BE2C (cell line): ENCODE measurements at regions not wholly inside any gene's neighbourhood (a gene's known extent, or its start where the extent isn't known, plus 50 kb on each side); places are given as distances from the start of the nearest gene placed in this dataset.

Source experiments
- DNase-seq: peaks from one replicate; pipeline ENCODE4 v3.0.0-alpha.2; 2020
- H3K27me3 ChIP-seq: fragments of 250-450 bp; sonication (Bioruptor Pico); 2 replicates; pipeline ENCODE4 v1.5.1; 2020; ENCODE audit warnings: mild to moderate bottlenecking
- H3K36me3 ChIP-seq: fragments of 250-450 bp; sonication (Bioruptor Pico); 2 replicates; pipeline ENCODE4 v1.5.1; 2020; ENCODE audit warnings: mild to moderate bottlenecking
- H3K4me1 ChIP-seq: fragments of 250-450 bp; sonication (Bioruptor Pico); 2 replicates; pipeline ENCODE4 v1.5.1; 2020
- H3K4me3 ChIP-seq: 2 replicates; pipeline ENCODE4 v1.5.1; 2011; ENCODE audit warnings: low read depth, low read length
- H3K9me3 ChIP-seq: fragments of 250-450 bp; sonication (Bioruptor Pico); 2 replicates; pipeline ENCODE4 v1.5.1; 2020
- CTCF ChIP-seq: IDR thresholded peaks from 2 replicates; pipeline ENCODE4 v1.5.1; 2012; ENCODE audit warnings: mild to moderate bottlenecking, low read depth, low read length

GRCh38 chr6:91130126-91130525 lies 543.3 kb upstream of the MAP3K7 start:
- H3K4me3 ChIP-seq = no peak overlapping the region
- no peaks in the 10 kb centered on the region for H3K4me1 ChIP-seq
- no peaks in the 10 kb centered on the region for H3K36me3 ChIP-seq
- H3K9me3 ChIP-seq = no peaks in the 10 kb centered on the region
- DNase-seq = no peak
- H3K27me3 ChIP-seq = no peaks in the 10 kb centered on the region
- TF ChIP-seq CTCF = no peak

- Histone ChIP-seq H3K9me3 (no peaks in the 10 kb centered on the region), H3K4me1 (no peaks in the 10 kb centered on the region), H3K36me3 (no peaks in the 10 kb centered on the region), H3K4me3 (no peak overlapping the region), H3K27me3 (no peaks in the 10 kb centered on the region)
- DNase-seq = no peak
- TF ChIP-seq CTCF = no peak
These were observed 540.9 kb upstream of the MAP3K7 start for GRCh38 chr6:91127752-91128151.

- Histone ChIP-seq H3K36me3 (no peaks in the 10 kb centered on the region), H3K9me3 (no peaks in the 10 kb centered on the region), H3K4me1 (no peaks in the 10 kb centered on the region), H3K27me3 (no peaks in the 10 kb centered on the region), H3K4me3 (no peak overlapping the region)
- TF ChIP-seq CTCF = no peak
- DNase-seq = no peak
These were observed 540.0 kb upstream of the MAP3K7 start for GRCh38 chr6:91126876-91127275.

- no peaks in the 10 kb centered on the region for H3K36me3 ChIP-seq
- no peaks in the 10 kb centered on the region for H3K4me1 ChIP-seq
- H3K4me3 ChIP-seq = no peak overlapping the region
- no peak for TF ChIP-seq CTCF
- DNase-seq = no peak
- no peaks in the 10 kb centered on the region for H3K27me3 ChIP-seq
- no peaks in the 10 kb centered on the region for H3K9me3 ChIP-seq
These were observed 530.7 kb upstream of the MAP3K7 start for GRCh38 chr6:91117550-91117949.

- Histone ChIP-seq H3K27me3 (peaks cover 19% of the 10 kb centered on the region), H3K36me3 (no peaks in the 10 kb centered on the region), H3K9me3 (no peaks in the 10 kb centered on the region), H3K4me3 (no peak overlapping the region), H3K4me1 (no peaks in the 10 kb centered on the region)
- DNase-seq = no peak
- TF ChIP-seq CTCF = no peak
These were observed 527.3 kb upstream of the MAP3K7 start for GRCh38 chr6:91114123-91114708.

GRCh38 chr6:91106083-91106482 lies 519.2 kb upstream of the MAP3K7 start:
- no peak for DNase-seq
- Histone ChIP-seq H3K36me3 (no peaks in the 10 kb centered on the region), H3K4me1 (no peaks in the 10 kb centered on the region; the same call in 1 of the 2 replicates), H3K4me3 (no peak overlapping the region), H3K9me3 (no peaks in the 10 kb centered on the region), H3K27me3 (peaks cover 29% of the 10 kb centered on the region)
- TF ChIP-seq CTCF = no peak
